ENCODE measurements at regions not wholly inside any gene's neighbourhood (a gene's known extent, or its start where the extent isn't known, plus 50 kb on each side); places are given as distances from the start of the nearest gene placed in this dataset.

- DNase-seq (no peak), ATAC-seq (no peak)
- intact Hi-C loops (cut with micrococcal nuclease) = no loop called here
Measured at GRCh38 chr16:76955629-76956028, 235.4 kb upstream of the MON1B start.

- no peak for ATAC-seq
- DNase-seq = no peak
- intact Hi-C loops (cut with micrococcal nuclease) = no loop called here
Measured at GRCh38 chr16:76956394-76956793, 234.6 kb upstream of the MON1B start.

GRCh38 chr16:76956841-76957240 is 234.1 kb upstream of the MON1B start:
- no peak for ATAC-seq
- intact Hi-C loops (cut with micrococcal nuclease) = no loop called here
- no peak for DNase-seq

GRCh38 chr16:76959166-76959565 is 231.8 kb upstream of the MON1B start:
- peak; percentile 67 for ATAC-seq
- intact Hi-C loops (cut with micrococcal nuclease) = no loop called here
- no peak for DNase-seq

GRCh38 chr16:76963614-76964315 is 227.2 kb upstream of the MON1B start:
- intact Hi-C loops (cut with micrococcal nuclease) = no loop called here
- DNase-seq (no peak), ATAC-seq (no peak)

GRCh38 chr16:76964464-76965154 is 226.4 kb upstream of the MON1B start:
- intact Hi-C loops (cut with micrococcal nuclease) = no loop called here
- ATAC-seq (no peak), DNase-seq (no peak)

GRCh38 chr16:76970087-76970744 is 220.8 kb upstream of the MON1B start:
- intact Hi-C loops (cut with micrococcal nuclease) = no loop called here
- no peak for ATAC-seq
- no peak for DNase-seq

GRCh38 chr16:76970745-76971099 is 220.3 kb upstream of the MON1B start:
- intact Hi-C loops (cut with micrococcal nuclease) = no loop called here
- no peak for DNase-seq
- no peak for ATAC-seq

GRCh38 chr16:76976101-76976500 is 214.9 kb upstream of the MON1B start:
- DNase-seq = no peak
- intact Hi-C loops (cut with micrococcal nuclease) = no loop called here
- no peak for ATAC-seq

- ATAC-seq (no peak), DNase-seq (no peak)
- intact Hi-C loops (cut with micrococcal nuclease) = no loop called here
Measured at GRCh38 chr16:76976756-76977155, 214.2 kb upstream of the MON1B start.

GRCh38 chr16:76984196-76984595 is 206.8 kb upstream of the MON1B start:
- ATAC-seq (no peak), DNase-seq (no peak)
- intact Hi-C loops (cut with micrococcal nuclease) = no loop called here

GRCh38 chr16:76985392-76986045 is 205.5 kb upstream of the MON1B start:
- ATAC-seq = no peak
- intact Hi-C loops (cut with micrococcal nuclease) = no loop called here
- DNase-seq = no peak

GRCh38 chr16:76988526-76988925 is 202.5 kb upstream of the MON1B start:
- ATAC-seq (no peak), DNase-seq (no peak)
- intact Hi-C loops (cut with micrococcal nuclease) = no loop called here

GRCh38 chr16:77002644-77003043 is 188.3 kb upstream of the MON1B start:
- no peak for ATAC-seq
- intact Hi-C loops (cut with micrococcal nuclease) = no loop called here
- no peak for DNase-seq

- ATAC-seq (peak; percentile 77), DNase-seq (peak; percentile 57)
- intact Hi-C loops (cut with micrococcal nuclease) = no loop called here
Measured at GRCh38 chr16:77009453-77009852, 181.5 kb upstream of the MON1B start.

- intact Hi-C loops (cut with micrococcal nuclease) = no loop called here
- DNase-seq = no peak
- ATAC-seq = no peak
Measured at GRCh38 chr16:77014441-77014840, 176.5 kb upstream of the MON1B start.

- ATAC-seq (no peak), DNase-seq (no peak)
- intact Hi-C loops (cut with micrococcal nuclease) = no loop called here
Measured at GRCh38 chr16:77030600-77030999, 160.4 kb upstream of the MON1B start.

GRCh38 chr16:77033516-77033915 is 157.5 kb upstream of the MON1B start:
- ATAC-seq = no peak
- no peak for DNase-seq

GRCh38 chr16:77035361-77035760 is 155.6 kb upstream of the MON1B start:
- intact Hi-C loops (cut with micrococcal nuclease) = no loop called here
- no peak for DNase-seq
- no peak for ATAC-seq

More at GRCh38 chr16:77033516-77033915, 157.5 kb upstream of the MON1B start:
- intact Hi-C loops (cut with micrococcal nuclease) = no loop called here

- DNase-seq (no peak), ATAC-seq (no peak)
- intact Hi-C loops (cut with micrococcal nuclease) = no loop called here
Measured at GRCh38 chr16:77037696-77038347, 153.2 kb upstream of the MON1B start.
